SK-N-SH treated with all-trans-retinoic acid at 6 μM for 48 hours (cell line): ENCODE measurements at regions not wholly inside any gene's neighbourhood (a gene's known extent, or its start where the extent isn't known, plus 50 kb on each side); places are given as distances from the start of the nearest gene placed in this dataset.

Experiments
- ATAC-seq: fragments of 200-7000 bp; cut with Tn5 transposase; 3 replicates; pipeline ENCODE4 v1.9.1; 2020; ENCODE audit warnings: mild to moderate bottlenecking, moderate library complexity
- ARNTL ChIP-seq: fragments of 450-650 bp; formaldehyde crosslinking; IDR thresholded peaks from 2 replicates; pipeline ENCODE4 v1.5.0; 2020; ENCODE audit warnings: low read depth, mild to moderate bottlenecking, moderate library complexity, borderline replicate concordance
- CSDC2 ChIP-seq: fragments of 250-450 bp; sonication (Bioruptor Pico); IDR thresholded peaks from 2 replicates; pipeline ENCODE4 v1.5.0; 2020; ENCODE audit warnings: mild to moderate bottlenecking, moderate library complexity
- CSRNP3 ChIP-seq: fragments of 250-450 bp; sonication (Bioruptor Pico); IDR thresholded peaks from 2 replicates; pipeline ENCODE4 v1.5.1; 2021; ENCODE audit warnings: mild to moderate bottlenecking, moderate library complexity
- ESRRG ChIP-seq: fragments of 250-450 bp; sonication (Bioruptor Pico); IDR thresholded peaks from 2 replicates; pipeline ENCODE4 v1.6.1; 2021; ENCODE audit warnings: mild to moderate bottlenecking
- GLIS3 ChIP-seq: fragments of 250-450 bp; sonication (Bioruptor Pico); IDR thresholded peaks from 2 replicates; pipeline ENCODE4 v1.5.0; 2020; ENCODE audit warnings: mild to moderate bottlenecking, moderate library complexity
- OSR1 ChIP-seq: fragments of 250-450 bp; sonication (Bioruptor Pico); IDR thresholded peaks from 2 replicates; pipeline ENCODE4 v1.8.0; 2022; ENCODE audit warnings: moderate library complexity, mild to moderate bottlenecking, inconsistent platforms
- PATZ1 ChIP-seq: fragments of 250-450 bp; sonication (Bioruptor Pico); IDR thresholded peaks from 2 replicates; pipeline ENCODE4 v1.8.0; 2020; ENCODE audit warnings: mild to moderate bottlenecking, moderate library complexity, borderline replicate concordance
- POU6F1 ChIP-seq: fragments of 250-450 bp; sonication (Bioruptor Pico); IDR thresholded peaks from 2 replicates; pipeline ENCODE4 v1.8.0; 2021; ENCODE audit warnings: low read depth, mild to moderate bottlenecking, moderate library complexity, borderline replicate concordance
- PPARA ChIP-seq: fragments of 250-450 bp; sonication (Bioruptor Pico); IDR thresholded peaks from 2 replicates; pipeline ENCODE4 v1.5.0; 2020; ENCODE audit warnings: mild to moderate bottlenecking, borderline replicate concordance
- RARB ChIP-seq: fragments of 250-450 bp; sonication (Bioruptor Pico); IDR thresholded peaks from 2 replicates; pipeline ENCODE4 v1.8.0; 2021; ENCODE audit warnings: mild to moderate bottlenecking, moderate library complexity
- SNAI2 ChIP-seq: fragments of 250-450 bp; sonication (Bioruptor Pico); IDR thresholded peaks from 2 replicates; pipeline ENCODE4 v1.5.0; 2020; ENCODE audit warnings: mild to moderate bottlenecking, moderate library complexity
- TCF4 ChIP-seq: fragments of 250-450 bp; sonication (Bioruptor Pico); IDR thresholded peaks from 2 replicates; pipeline ENCODE4 v1.8.0; 2021; ENCODE audit warnings: mild to moderate bottlenecking, moderate library complexity, borderline replicate concordance
- TOX ChIP-seq: fragments of 250-450 bp; sonication (Bioruptor Pico); IDR thresholded peaks from 2 replicates; pipeline ENCODE4 v1.8.0; 2021; ENCODE audit warnings: mild to moderate bottlenecking, moderate library complexity, borderline replicate concordance
- TSHZ2 ChIP-seq: fragments of 250-450 bp; sonication (Bioruptor Pico); IDR thresholded peaks from 2 replicates; pipeline ENCODE4 v1.5.0; 2020; ENCODE audit warnings: mild to moderate bottlenecking, moderate library complexity
- ZC3H10 ChIP-seq: fragments of 250-450 bp; sonication (Bioruptor Pico); IDR thresholded peaks from 2 replicates; pipeline ENCODE4 v1.5.1; 2021; ENCODE audit warnings: mild to moderate bottlenecking, moderate library complexity
- ZFP3 ChIP-seq: fragments of 250-450 bp; sonication (Bioruptor Pico); IDR thresholded peaks from 2 replicates; pipeline ENCODE4 v1.5.0; 2020; ENCODE audit warnings: mild to moderate bottlenecking, moderate library complexity
- ZFP30 ChIP-seq: fragments of 450-650 bp; formaldehyde crosslinking; IDR thresholded peaks from 2 replicates; pipeline ENCODE4 v1.5.0; 2022; ENCODE audit warnings: mild to moderate bottlenecking, moderate library complexity
- ZNF8 ChIP-seq: fragments of 450-650 bp; formaldehyde crosslinking; IDR thresholded peaks from 2 replicates; pipeline ENCODE4 v1.5.0; 2020; ENCODE audit warnings: mild to moderate bottlenecking, moderate library complexity

- no peak for ATAC-seq
- TF ChIP-seq TCF4 (no peak), ARNTL (CRISPR knock-in tag) (no peak), ZNF8 (CRISPR knock-in tag) (no peak), ZFP30 (no peak), PATZ1 (CRISPR knock-in tag) (no peak), TSHZ2 (CRISPR knock-in tag) (no peak), GLIS3 (CRISPR knock-in tag) (no peak), POU6F1 (CRISPR knock-in tag) (no peak), PPARA (CRISPR knock-in tag) (no peak), OSR1 (CRISPR knock-in tag) (no peak), TOX (no peak), SNAI2 (CRISPR knock-in tag) (no peak), CSDC2 (no peak)
Measured at GRCh38 chrX:10341309-10341708, 184.5 kb downstream of the CLCN4 start.

GRCh38 chrX:10350221-10350620 is 193.4 kb downstream of the CLCN4 start:
- TF ChIP-seq ZFP30 (no peak), ARNTL (CRISPR knock-in tag) (no peak), TSHZ2 (CRISPR knock-in tag) (no peak), CSDC2 (no peak), TCF4 (no peak), SNAI2 (CRISPR knock-in tag) (no peak), ESRRG (CRISPR knock-in tag) (no peak), OSR1 (CRISPR knock-in tag) (no peak), RARB (no peak), ZC3H10 (CRISPR knock-in tag) (no peak), PATZ1 (CRISPR knock-in tag) (no peak), ZFP3 (CRISPR knock-in tag) (no peak)
- no peak for ATAC-seq

GRCh38 chrX:10350981-10351380 is 194.2 kb downstream of the CLCN4 start:
- ATAC-seq: no peak
- no peak for TF ChIP-seq CSRNP3 (CRISPR knock-in tag)
